ENCODE measurements at regions not wholly inside any gene's neighbourhood (a gene's known extent, or its start where the extent isn't known, plus 50 kb on each side); places are given as distances from the start of the nearest gene placed in this dataset.

GRCh38 chr3:154590675-154591384 is 160.8 kb upstream of the GPR149 start:
- in situ Hi-C loops (cut with MboI; ENCODE audit: low pct_unique_long_range_greater_than_20kb, low sequenced_read_pairs, unreplicated experiment) = no loop called here
- DNase-seq (ENCODE audit: low spot score) = no peak
- TF ChIP-seq, protein P1, sequence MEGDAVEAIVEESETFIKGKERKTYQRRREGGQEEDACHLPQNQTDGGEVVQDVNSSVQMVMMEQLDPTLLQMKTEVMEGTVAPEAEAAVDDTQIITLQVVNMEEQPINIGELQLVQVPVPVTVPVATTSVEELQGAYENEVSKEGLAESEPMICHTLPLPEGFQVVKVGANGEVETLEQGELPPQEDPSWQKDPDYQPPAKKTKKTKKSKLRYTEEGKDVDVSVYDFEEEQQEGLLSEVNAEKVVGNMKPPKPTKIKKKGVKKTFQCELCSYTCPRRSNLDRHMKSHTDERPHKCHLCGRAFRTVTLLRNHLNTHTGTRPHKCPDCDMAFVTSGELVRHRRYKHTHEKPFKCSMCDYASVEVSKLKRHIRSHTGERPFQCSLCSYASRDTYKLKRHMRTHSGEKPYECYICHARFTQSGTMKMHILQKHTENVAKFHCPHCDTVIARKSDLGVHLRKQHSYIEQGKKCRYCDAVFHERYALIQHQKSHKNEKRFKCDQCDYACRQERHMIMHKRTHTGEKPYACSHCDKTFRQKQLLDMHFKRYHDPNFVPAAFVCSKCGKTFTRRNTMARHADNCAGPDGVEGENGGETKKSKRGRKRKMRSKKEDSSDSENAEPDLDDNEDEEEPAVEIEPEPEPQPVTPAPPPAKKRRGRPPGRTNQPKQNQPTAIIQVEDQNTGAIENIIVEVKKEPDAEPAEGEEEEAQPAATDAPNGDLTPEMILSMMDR (IDR thresholded peaks at IDR 0.05; ENCODE audit: extremely low read depth, insufficient read depth, missing control alignments) = no peak

- TF ChIP-seq, protein P1 (IDR thresholded peaks at IDR 0.05; ENCODE audit: extremely low read depth, insufficient read depth, missing control alignments) = no peak
- DNase-seq (ENCODE audit: low spot score) = no peak
- in situ Hi-C loops (cut with MboI; ENCODE audit: low pct_unique_long_range_greater_than_20kb, low sequenced_read_pairs, unreplicated experiment) = no loop called here
Observed at GRCh38 chr3:154588831-154589230, 158.8 kb upstream of the GPR149 start.

GRCh38 chr3:154584974-154585373 is 155.0 kb upstream of the GPR149 start:
- DNase-seq (ENCODE audit: low spot score) = no peak
- TF ChIP-seq, protein P1 (IDR thresholded peaks at IDR 0.05; ENCODE audit: extremely low read depth, insufficient read depth, missing control alignments) = no peak
- in situ Hi-C loops (cut with MboI; ENCODE audit: low pct_unique_long_range_greater_than_20kb, low sequenced_read_pairs, unreplicated experiment) = no loop called here

DNA sequence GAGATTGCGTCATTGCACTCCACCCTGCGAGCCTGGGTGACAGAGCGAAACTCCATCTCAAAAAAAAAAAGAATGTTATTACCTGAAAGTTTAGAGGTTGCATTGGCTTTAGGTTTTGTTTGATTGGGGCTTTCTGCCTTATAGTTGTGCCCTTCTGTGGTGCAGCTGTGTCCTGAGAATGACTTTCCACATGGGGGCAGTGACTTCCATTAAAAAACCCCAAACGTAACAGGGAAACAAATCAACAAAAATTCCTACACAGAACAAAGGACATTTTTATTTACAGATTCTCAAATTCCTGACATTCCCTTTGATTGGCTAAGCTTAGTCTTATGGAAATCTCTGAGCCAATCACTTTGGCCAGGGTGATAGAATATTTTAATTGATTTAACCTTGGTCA is 154.1 kb upstream of the GPR149 start:
- no peak for DNase-seq (ENCODE audit: low spot score)
- in situ Hi-C loops (cut with MboI; ENCODE audit: low pct_unique_long_range_greater_than_20kb, low sequenced_read_pairs, unreplicated experiment) = no loop called here
- TF ChIP-seq, protein P1 (IDR thresholded peaks at IDR 0.05; ENCODE audit: extremely low read depth, insufficient read depth, missing control alignments) = no peak

DNA sequence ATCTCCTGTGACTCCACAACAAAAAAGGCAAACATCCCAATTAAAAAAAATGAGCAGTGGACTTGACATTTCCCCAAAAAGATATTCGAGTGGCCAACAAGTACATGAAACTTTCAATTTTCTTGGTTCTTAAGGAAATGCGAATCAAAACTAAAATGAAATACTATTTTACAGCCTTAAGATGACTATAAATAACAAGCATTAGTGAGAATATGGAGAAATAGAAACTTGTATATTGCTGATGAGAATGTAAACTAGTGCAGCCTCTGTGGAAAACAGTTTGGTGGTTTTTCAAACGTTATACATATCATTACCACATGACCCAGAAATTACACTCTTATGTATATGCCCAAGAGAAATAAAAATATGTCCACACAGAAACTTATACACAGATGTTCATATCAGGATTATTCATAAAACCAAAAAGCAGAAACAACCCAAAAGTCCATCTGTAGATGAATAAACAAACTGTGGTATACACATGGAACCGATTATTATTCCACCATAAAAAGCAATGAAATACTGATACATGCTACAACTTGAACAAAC is 153.2 kb upstream of the GPR149 start:
- TF ChIP-seq, protein P1 (IDR thresholded peaks at IDR 0.05; ENCODE audit: extremely low read depth, insufficient read depth, missing control alignments) = no peak
- in situ Hi-C loops (cut with MboI; ENCODE audit: low pct_unique_long_range_greater_than_20kb, low sequenced_read_pairs, unreplicated experiment) = no loop called here
- no peak for DNase-seq (ENCODE audit: low spot score)

GRCh38 chr3:154582501-154582900 is 152.5 kb upstream of the GPR149 start:
- TF ChIP-seq, protein P1 (IDR thresholded peaks at IDR 0.05; ENCODE audit: extremely low read depth, insufficient read depth, missing control alignments) = no peak
- DNase-seq (ENCODE audit: low spot score) = no peak
- in situ Hi-C loops (cut with MboI; ENCODE audit: low pct_unique_long_range_greater_than_20kb, low sequenced_read_pairs, unreplicated experiment) = no loop called here
